ENCODE measurements at regions not wholly inside any gene's neighbourhood (a gene's known extent, or its start where the extent isn't known, plus 50 kb on each side); places are given as distances from the start of the nearest gene placed in this dataset.

- DNase-seq (ENCODE audit: low spot score): no peak
Measured at GRCh38 chr6:165082636-165083035, 226.8 kb downstream of the C6orf118 start.

GRCh38 chr6:165081944-165082532, 227.4 kb downstream of the C6orf118 start:
- DNase-seq (ENCODE audit: low spot score): no peak

GRCh38 chr6:165077876-165078275, 231.5 kb downstream of the C6orf118 start:
- DNase-seq (ENCODE audit: low spot score): no peak

DNA sequence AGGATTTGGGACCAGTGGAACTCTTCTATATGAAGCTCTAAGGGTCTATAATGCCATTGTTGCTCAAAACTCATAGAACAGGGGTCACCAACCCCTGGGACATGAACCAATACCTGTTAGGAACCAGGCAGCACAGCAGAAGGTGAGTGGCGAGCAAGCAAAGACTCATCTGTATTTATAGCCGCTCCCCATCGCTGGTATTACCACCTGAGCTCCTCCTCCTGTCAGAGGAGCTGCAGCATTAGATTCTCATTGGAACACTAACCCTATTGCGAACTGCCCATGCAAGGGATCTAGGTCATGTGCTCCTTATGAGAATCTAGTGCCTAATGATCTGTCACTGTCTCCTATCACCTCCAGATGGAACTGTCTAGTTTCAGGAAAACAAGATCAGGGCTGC, 237.5 kb downstream of the C6orf118 start:
- DNase-seq (ENCODE audit: low spot score): no peak

- no peak for DNase-seq (ENCODE audit: low spot score)
Measured at GRCh38 chr6:165060720-165061119, 248.7 kb downstream of the C6orf118 start.

- no peak for DNase-seq (ENCODE audit: low spot score)
Measured at GRCh38 chr6:165059032-165059431, 250.4 kb downstream of the C6orf118 start.

- no peak for DNase-seq (ENCODE audit: low spot score)
Measured at GRCh38 chr6:165056292-165056691, 253.1 kb downstream of the C6orf118 start.

GRCh38 chr6:165055231-165055630, 254.2 kb downstream of the C6orf118 start:
- peak; percentile 39 for DNase-seq (ENCODE audit: low spot score)

GRCh38 chr6:165052561-165053480, 256.6 kb downstream of the C6orf118 start:
- no peak for DNase-seq (ENCODE audit: low spot score)

GRCh38 chr6:165049362-165049761, 260.0 kb downstream of the C6orf118 start:
- DNase-seq (ENCODE audit: low spot score): no peak

GRCh38 chr6:165047952-165048351, 261.5 kb downstream of the C6orf118 start:
- DNase-seq (ENCODE audit: low spot score): no peak

GRCh38 chr6:165045631-165046030, 263.8 kb downstream of the C6orf118 start:
- DNase-seq (ENCODE audit: low spot score): no peak

DNA sequence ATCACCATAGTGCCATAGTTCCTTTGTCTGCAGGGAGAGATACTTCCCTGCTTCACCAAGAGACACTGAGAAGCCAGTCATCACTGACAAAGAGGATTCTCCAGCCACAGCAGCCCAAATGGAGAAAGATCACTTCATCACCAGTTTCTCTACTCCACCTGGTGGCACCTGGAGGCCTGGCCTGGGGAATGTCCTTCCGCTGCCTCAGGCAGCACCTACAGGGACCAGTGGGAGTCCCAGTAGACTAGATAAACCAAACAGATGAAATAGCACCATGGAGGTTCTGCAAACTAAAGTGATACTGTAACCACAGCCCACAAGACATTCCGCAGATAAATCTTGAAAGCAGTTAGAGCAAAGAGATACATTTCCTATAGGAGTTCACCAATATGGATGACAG, 266.5 kb downstream of the C6orf118 start:
- no peak for DNase-seq (ENCODE audit: low spot score)

- no peak for DNase-seq (ENCODE audit: low spot score)
Measured at GRCh38 chr6:165040440-165040839, 269.0 kb downstream of the C6orf118 start.

DNA sequence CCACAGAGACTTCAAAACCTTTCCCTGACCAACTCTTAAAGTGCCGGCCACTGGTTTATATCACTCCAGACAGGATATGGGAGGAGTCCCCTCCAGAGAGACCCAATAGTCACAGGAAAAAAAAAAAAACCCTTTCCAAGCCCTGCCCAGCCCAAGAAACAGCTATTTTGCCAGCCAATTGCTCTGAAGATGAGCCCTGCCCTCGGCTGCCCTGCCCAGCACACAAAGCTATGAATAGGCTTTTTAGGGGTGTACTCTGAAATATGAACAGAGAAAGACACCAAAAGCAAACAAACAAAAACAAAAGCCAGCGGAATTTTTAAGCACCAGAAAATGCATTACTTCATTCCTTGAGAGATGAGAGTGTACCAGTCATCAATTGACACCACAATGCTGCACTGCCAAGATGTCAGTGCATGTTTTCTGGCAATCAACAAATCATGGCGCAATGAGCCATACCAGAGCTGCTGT, 275.1 kb downstream of the C6orf118 start:
- DNase-seq (ENCODE audit: low spot score): no peak

DNA sequence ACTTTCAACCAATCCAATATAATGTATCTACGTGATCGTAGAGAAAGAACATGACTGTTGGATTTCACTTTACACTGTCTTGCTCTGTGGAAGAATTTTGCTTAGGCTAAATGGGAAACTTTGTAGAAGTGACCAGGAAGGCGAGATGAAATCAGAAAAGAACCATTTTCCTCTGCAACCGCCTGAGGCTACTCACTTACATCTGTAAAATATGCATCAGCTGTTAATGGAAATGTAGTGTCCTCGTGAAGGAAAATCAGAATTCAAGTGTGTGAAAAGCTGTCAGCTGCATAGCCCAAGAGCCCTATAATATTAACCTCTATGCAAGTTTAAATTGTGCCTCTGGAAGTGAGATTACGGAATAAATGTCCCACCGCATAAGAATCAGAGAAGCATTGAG, 277.9 kb downstream of the C6orf118 start:
- DNase-seq (ENCODE audit: low spot score): no peak

GRCh38 chr6:165025040-165025439, 284.4 kb downstream of the C6orf118 start:
- DNase-seq (ENCODE audit: low spot score): no peak

DNA sequence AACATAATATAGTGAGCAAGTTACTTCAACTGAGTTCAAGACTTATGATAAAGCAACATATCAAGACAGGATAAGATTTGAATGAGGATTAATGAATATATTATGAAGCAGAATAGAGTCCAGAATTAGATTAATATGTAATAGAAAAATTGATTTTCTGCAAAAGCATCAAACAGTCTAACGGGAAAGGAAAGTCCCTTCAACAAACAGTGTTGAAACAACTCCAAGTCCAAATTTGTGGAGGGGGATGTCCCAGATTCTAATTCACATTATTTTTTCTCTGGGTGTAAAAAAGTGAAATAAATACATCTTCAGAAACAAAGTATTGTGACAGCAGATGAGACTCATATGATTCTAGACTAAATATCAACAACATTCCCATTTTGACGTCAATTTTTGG, 289.7 kb downstream of the C6orf118 start:
- DNase-seq (ENCODE audit: low spot score): no peak

DNA sequence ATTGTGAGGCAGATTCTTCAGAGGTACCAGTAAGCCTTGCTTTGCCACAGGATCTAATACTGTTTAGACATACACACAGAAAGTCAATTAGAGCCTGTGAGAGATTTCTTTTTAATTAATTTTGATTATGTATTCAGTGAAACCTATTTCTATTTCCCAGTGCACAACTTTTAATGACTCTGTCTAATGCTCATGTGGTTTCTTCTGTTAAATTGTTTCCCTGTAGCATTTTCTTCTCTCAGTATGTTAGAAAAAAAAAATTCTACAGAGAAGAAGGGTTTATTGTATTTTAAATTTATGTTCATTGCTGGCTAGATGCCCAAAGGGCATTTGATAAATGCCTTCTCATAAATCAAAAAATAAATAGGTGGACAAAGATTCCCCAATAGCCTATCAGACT, 293.7 kb downstream of the C6orf118 start:
- DNase-seq (ENCODE audit: low spot score): no peak

GRCh38 chr6:165013701-165014100, 295.7 kb downstream of the C6orf118 start:
- DNase-seq (ENCODE audit: low spot score): no peak

DNA sequence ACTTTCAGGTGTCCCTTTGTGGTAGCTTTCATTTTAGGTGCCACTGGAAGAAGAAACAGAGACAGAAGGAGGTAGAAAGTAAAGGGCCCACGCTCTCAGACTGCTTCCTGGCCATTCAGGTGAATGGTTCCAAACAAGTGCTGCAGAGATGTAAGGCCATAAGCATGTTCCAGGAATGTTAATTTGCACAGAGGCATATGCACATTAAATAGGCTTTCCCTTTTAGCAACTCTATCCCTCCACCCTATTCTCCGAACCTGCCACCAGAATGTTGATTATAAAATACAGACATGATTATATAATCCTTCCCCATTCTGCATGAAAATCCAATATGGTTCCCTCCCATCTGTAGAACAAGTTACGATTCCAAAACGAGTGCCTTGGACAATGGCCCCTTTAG, 297.2 kb downstream of the C6orf118 start:
- no peak for DNase-seq (ENCODE audit: low spot score)

DNA sequence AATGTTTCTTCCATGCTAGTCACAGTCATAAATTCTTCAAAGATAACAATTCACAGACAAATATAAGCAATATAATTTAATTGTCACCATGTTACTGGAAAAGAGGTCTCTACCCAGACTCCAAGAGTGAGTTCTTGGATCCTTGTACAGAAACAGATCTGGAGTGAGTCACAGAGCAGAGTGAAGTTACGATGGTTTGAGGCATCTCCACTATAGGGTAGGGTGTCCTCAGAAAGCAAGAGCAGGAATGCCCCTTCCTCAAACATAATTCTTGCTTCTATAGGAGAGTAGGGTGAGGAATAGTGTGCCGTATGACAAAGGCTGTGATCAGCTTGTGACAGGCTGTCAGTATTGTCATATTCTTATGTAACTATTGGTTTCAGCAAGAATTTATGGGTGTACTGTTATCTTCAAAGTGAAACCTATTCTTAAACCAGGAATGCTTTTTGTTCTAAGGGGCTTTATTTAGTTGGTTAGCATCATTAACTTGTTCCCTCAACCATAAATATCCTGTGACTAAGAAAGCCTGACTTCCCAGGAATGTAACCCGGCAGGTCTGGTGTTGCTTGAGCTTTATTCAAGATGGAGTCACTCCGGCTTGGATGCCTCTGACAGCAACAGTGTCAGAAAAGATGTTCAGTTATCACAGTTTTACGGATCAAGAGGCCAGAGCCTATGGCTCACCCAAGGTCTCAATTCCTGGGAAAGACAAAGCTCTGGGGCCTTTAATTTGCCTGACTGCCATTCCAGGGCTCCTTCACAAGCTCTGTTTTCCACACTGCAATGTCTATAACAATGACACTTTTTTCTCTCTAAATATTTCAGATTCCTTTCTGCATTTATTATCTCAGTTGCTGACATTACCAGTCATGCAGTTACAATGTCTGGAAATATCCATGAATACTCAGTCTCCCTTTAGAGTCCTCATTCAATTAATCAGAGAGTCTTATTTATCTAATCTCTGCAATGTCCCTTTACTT, 298.6 kb downstream of the C6orf118 start:
- no peak for DNase-seq (ENCODE audit: low spot score)

All from putamen (tissue), 1 donor.